ENCODE measurements at regions not wholly inside any gene's neighbourhood (a gene's known extent, or its start where the extent isn't known, plus 50 kb on each side); places are given as distances from the start of the nearest gene placed in this dataset.

- in situ Hi-C loops (cut with MboI) = no loop called here
- CTCF ChIA-PET = no interaction called here
- TF ChIP-seq RAD51 (IDR thresholded peaks at IDR 0.05) (no peak), ESRRA (IDR thresholded peaks at IDR 0.05; ENCODE audit: low read length) (no peak), HSF1 (IDR thresholded peaks at IDR 0.05; ENCODE audit: low read depth, low read length) (no peak), NBN (IDR thresholded peaks at IDR 0.05) (no peak), SUZ12 (IDR thresholded peaks at IDR 0.05; ENCODE audit: unreplicated experiment) (no peak), SMAD1 (IDR thresholded peaks at IDR 0.05; ENCODE audit: low read depth, partially characterized antibody) (no peak), MAX (IDR thresholded peaks at IDR 0.05; ENCODE audit: low read depth, low read length) (no peak)
- TF ChIP-seq, protein P1, sequence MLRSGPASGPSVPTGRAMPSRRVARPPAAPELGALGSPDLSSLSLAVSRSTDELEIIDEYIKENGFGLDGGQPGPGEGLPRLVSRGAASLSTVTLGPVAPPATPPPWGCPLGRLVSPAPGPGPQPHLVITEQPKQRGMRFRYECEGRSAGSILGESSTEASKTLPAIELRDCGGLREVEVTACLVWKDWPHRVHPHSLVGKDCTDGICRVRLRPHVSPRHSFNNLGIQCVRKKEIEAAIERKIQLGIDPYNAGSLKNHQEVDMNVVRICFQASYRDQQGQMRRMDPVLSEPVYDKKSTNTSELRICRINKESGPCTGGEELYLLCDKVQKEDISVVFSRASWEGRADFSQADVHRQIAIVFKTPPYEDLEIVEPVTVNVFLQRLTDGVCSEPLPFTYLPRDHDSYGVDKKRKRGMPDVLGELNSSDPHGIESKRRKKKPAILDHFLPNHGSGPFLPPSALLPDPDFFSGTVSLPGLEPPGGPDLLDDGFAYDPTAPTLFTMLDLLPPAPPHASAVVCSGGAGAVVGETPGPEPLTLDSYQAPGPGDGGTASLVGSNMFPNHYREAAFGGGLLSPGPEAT (IDR thresholded peaks at IDR 0.05; ENCODE audit: low read depth) = no peak
- no peak overlapping the region for H3K4me2 ChIP-seq (ENCODE audit: control insufficient read depth, insufficient read depth)
- intact Hi-C loops (cut with micrococcal nuclease; ENCODE audit: unreplicated experiment) = no loop called here
- FAIRE-seq = no peak
- no peak overlapping the region for H3K4me3 ChIP-seq
- H3K4me1 ChIP-seq (ENCODE audit: control insufficient read depth, insufficient read depth, low read length) = no peaks in the 10 kb centered on the region
- no peak overlapping the region for H3K9ac ChIP-seq (ENCODE audit: control insufficient read depth, insufficient read depth, low read length)
- H3K9me3 ChIP-seq (replicated peaks; ENCODE audit: control insufficient read depth, insufficient read depth, low read length) = no peaks in the 10 kb centered on the region
- no peak overlapping the region for H3K27ac ChIP-seq (ENCODE audit: control insufficient read depth, insufficient read depth)
- no TSS peak for BruUV-seq (replicated peaks)
- WGBS (ENCODE audit: insufficient coverage, insufficient replicate concordance, low lambda C conversion rate, missing lambda C conversion rate) = 37% methylated on average over 8 of the region's 8 CpGs
- ATAC-seq = no peak
- SMC1A ChIA-PET (ENCODE audit: uncharacterized antibody, unreplicated experiment) = no interaction called here
- POLR2A ChIA-PET = no interaction called here
- H3K36me3 ChIP-seq (ENCODE audit: control insufficient read depth in 2 of 2, insufficient read depth in 2 of 2, low read length in 1 of 2) = no peaks in the 10 kb centered on the region
- DNase-seq (ENCODE audit: low read depth, low spot score) = no peak
- no peaks in the 10 kb centered on the region for H4K20me1 ChIP-seq (ENCODE audit: control insufficient read depth, insufficient read depth)
- H3K79me2 ChIP-seq (ENCODE audit: control insufficient read depth, insufficient read depth, low read length) = no peaks in the 10 kb centered on the region
- RAD21 ChIA-PET (ENCODE audit: unreplicated experiment) = no interaction called here
- no peaks in the 10 kb centered on the region for H3K27me3 ChIP-seq (replicated peaks in 1 of 2; ENCODE audit: control insufficient read depth in 2 of 2, insufficient read depth in 2 of 2, low read length in 1 of 2)
- H2AFZ ChIP-seq (ENCODE audit: control insufficient read depth, low read depth, low read length) = no peak overlapping the region
These were observed 1337.7 kb downstream of the HACE1 start for GRCh38 chr6:103522045-103522444.
